Ishikawa (cell line): ENCODE measurements at regions not wholly inside any gene's neighbourhood (a gene's known extent, or its start where the extent isn't known, plus 50 kb on each side); places are given as distances from the start of the nearest gene placed in this dataset.

Source experiments
- CEBPB ChIP-seq: IDR thresholded peaks from 2 replicates; pipeline ENCODE4 v1.6.1; 2012
- CREB1 ChIP-seq: IDR thresholded peaks from 2 replicates; pipeline ENCODE4 v1.6.1; 2012; ENCODE audit warnings: low read depth
- EGR1 ChIP-seq: IDR thresholded peaks from 2 replicates; pipeline ENCODE4 v1.6.1; 2012
- EP300 ChIP-seq: IDR thresholded peaks from 2 replicates; pipeline ENCODE4 v1.6.1; 2012; ENCODE audit warnings: borderline replicate concordance
- FOXM1 ChIP-seq: IDR thresholded peaks from 2 replicates; pipeline ENCODE4 v1.6.1; 2012; ENCODE audit warnings: low read depth, borderline replicate concordance
- NFIC ChIP-seq: IDR thresholded peaks from 2 replicates; pipeline ENCODE4 v1.6.1; 2012
- RAD21 ChIP-seq: IDR thresholded peaks from 2 replicates; pipeline ENCODE4 v1.6.1; 2012; ENCODE audit warnings: low read depth
- TAF1 ChIP-seq: IDR thresholded peaks from 2 replicates; pipeline ENCODE4 v1.6.1; 2012; ENCODE audit warnings: low read depth, mild to moderate bottlenecking
- TCF12 ChIP-seq: IDR thresholded peaks from 2 replicates; pipeline ENCODE4 v1.6.1; 2012; ENCODE audit warnings: low read depth
- TEAD4 ChIP-seq: IDR thresholded peaks from 2 replicates; pipeline ENCODE4 v1.6.1; 2012
- USF1 ChIP-seq: IDR thresholded peaks from 2 replicates; pipeline ENCODE4 v1.6.1; 2012
- YY1 ChIP-seq: IDR thresholded peaks from 2 replicates; pipeline ENCODE4 v1.6.1; 2012; ENCODE audit warnings: low read depth
- ZBTB7A ChIP-seq: IDR thresholded peaks from 2 replicates; pipeline ENCODE4 v1.6.1; 2012; ENCODE audit warnings: low read depth
- TF ChIP-seq, protein P1 (sequence below): IDR thresholded peaks from 2 replicates; pipeline ENCODE4 v1.6.1; 2012; ENCODE audit warnings: low read depth, mild to moderate bottlenecking
- TF ChIP-seq, protein P2 (sequence below): IDR thresholded peaks from 2 replicates; pipeline ENCODE4 v1.6.1; 2012

DNA sequence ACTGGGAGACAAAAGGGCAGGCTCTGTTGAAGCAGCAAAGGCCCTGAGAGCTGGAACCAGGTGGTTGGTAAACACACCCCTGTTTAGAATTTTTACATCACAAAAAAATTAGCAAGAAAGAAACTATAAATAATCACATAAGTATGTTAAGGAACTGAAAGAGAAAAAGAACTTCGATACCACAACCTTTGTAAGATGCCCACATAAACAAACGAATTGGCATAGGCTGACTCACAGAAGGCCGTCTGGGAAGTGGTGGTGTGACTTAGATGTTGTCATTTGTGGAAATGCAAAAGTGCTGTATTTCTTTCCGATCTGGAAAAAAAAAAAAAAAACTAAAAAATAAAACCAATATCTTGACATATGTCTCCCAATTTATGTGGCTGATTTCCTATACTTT lies 235.1 kb downstream of the USP46 start:
- TF ChIP-seq EP300 (no peak), EGR1 (no peak), YY1 (no peak), RAD21 (no peak), TCF12 (no peak), TEAD4 (no peak), CEBPB (no peak), TAF1 (no peak)
- TF ChIP-seq, protein P1, sequence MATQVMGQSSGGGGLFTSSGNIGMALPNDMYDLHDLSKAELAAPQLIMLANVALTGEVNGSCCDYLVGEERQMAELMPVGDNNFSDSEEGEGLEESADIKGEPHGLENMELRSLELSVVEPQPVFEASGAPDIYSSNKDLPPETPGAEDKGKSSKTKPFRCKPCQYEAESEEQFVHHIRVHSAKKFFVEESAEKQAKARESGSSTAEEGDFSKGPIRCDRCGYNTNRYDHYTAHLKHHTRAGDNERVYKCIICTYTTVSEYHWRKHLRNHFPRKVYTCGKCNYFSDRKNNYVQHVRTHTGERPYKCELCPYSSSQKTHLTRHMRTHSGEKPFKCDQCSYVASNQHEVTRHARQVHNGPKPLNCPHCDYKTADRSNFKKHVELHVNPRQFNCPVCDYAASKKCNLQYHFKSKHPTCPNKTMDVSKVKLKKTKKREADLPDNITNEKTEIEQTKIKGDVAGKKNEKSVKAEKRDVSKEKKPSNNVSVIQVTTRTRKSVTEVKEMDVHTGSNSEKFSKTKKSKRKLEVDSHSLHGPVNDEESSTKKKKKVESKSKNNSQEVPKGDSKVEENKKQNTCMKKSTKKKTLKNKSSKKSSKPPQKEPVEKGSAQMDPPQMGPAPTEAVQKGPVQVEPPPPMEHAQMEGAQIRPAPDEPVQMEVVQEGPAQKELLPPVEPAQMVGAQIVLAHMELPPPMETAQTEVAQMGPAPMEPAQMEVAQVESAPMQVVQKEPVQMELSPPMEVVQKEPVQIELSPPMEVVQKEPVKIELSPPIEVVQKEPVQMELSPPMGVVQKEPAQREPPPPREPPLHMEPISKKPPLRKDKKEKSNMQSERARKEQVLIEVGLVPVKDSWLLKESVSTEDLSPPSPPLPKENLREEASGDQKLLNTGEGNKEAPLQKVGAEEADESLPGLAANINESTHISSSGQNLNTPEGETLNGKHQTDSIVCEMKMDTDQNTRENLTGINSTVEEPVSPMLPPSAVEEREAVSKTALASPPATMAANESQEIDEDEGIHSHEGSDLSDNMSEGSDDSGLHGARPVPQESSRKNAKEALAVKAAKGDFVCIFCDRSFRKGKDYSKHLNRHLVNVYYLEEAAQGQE: no peak

DNA sequence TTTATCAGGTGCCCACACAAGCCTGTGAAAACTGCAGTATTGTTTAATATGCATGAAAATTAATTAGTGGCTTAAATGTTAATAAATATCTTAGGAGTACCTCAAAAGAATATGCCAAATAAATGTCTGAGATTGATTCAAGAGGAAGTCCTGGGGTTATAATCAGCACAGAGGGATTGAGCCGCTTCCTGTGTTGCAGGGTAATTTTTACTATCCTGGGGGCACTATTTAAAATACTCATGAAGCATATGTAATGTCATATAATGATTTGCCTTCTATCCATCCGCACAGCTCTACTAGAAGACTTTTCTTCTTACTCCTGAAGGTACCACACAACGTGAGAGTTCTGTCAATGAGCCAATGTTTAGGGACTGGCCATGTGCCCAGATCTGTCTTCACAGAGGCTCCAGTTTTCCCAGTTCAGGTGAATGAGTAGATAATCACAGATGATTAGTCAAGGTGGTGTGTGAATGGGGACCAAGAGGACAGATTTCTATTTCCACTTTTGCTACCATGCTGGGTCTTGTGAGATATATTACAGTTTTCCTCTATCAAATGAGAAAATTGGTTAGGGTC lies 233.3 kb downstream of the USP46 start:
- TF ChIP-seq CREB1: no peak
- TF ChIP-seq RAD21: no peak
- TF ChIP-seq ZBTB7A: no peak
- TF ChIP-seq FOXM1: no peak
- no peak for TF ChIP-seq TEAD4
- no peak for TF ChIP-seq YY1
- TF ChIP-seq EGR1: no peak
- no peak for TF ChIP-seq TAF1
- TF ChIP-seq, protein P1: no peak
- TF ChIP-seq USF1: no peak
- TF ChIP-seq CEBPB: no peak
- no peak for TF ChIP-seq TCF12

GRCh38 chr4:52431410-52431809 lies 227.7 kb downstream of the USP46 start:
- TF ChIP-seq NFIC: no peak
- no peak for TF ChIP-seq CEBPB
- no peak for TF ChIP-seq RAD21
- TF ChIP-seq EGR1: no peak
- no peak for TF ChIP-seq EP300
- TF ChIP-seq YY1: no peak
- TF ChIP-seq TAF1: no peak
- TF ChIP-seq FOXM1: no peak
- no peak for TF ChIP-seq USF1
- no peak for TF ChIP-seq CREB1
- TF ChIP-seq ZBTB7A: no peak
- TF ChIP-seq TEAD4: no peak
- TF ChIP-seq, protein P1: no peak
- TF ChIP-seq TCF12: no peak
- TF ChIP-seq, protein P2, sequence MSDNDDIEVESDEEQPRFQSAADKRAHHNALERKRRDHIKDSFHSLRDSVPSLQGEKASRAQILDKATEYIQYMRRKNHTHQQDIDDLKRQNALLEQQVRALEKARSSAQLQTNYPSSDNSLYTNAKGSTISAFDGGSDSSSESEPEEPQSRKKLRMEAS: no peak

GRCh38 chr4:52431869-52432268 lies 227.2 kb downstream of the USP46 start:
- TF ChIP-seq TEAD4 (no peak), ZBTB7A (no peak), CEBPB (no peak), RAD21 (no peak), FOXM1 (no peak), TCF12 (no peak), EP300 (no peak)
- TF ChIP-seq, protein P1: no peak
